Rectal smooth muscle tissue (tissue), 1 donor: ENCODE measurements at regions not wholly inside any gene's neighbourhood (a gene's known extent, or its start where the extent isn't known, plus 50 kb on each side); places are given as distances from the start of the nearest gene placed in this dataset.
"Not testable (repeated sequence)": the region's sequence is repeated elsewhere in the genome, so short reads cannot be mapped to it uniquely, and the experiment has no call there.

ENCODE experiments used
- H3K27ac ChIP-seq: one replicate; pipeline ENCODE4 v1.7.0; 2013; ENCODE audit warnings: low read depth, low read length, inconsistent platforms
- H3K27me3 ChIP-seq: one replicate; pipeline ENCODE4 v1.7.0; 2013; ENCODE audit warnings: low read length; ENCODE audit not compliant: control insufficient read depth, insufficient read depth
- H3K36me3 ChIP-seq: one replicate; pipeline ENCODE4 v1.7.0; 2013; ENCODE audit warnings: low read length; ENCODE audit not compliant: control insufficient read depth, insufficient read depth
- H3K4me1 ChIP-seq: one replicate; pipeline ENCODE4 v1.7.0; 2013; ENCODE audit warnings: low read length; ENCODE audit not compliant: control insufficient read depth, insufficient read depth
- H3K4me3 ChIP-seq: one replicate; pipeline ENCODE4 v1.7.0; 2013; ENCODE audit warnings: low read length
- H3K9ac ChIP-seq: one replicate; pipeline ENCODE4 v1.7.0; 2013; ENCODE audit warnings: low read length

DNA sequence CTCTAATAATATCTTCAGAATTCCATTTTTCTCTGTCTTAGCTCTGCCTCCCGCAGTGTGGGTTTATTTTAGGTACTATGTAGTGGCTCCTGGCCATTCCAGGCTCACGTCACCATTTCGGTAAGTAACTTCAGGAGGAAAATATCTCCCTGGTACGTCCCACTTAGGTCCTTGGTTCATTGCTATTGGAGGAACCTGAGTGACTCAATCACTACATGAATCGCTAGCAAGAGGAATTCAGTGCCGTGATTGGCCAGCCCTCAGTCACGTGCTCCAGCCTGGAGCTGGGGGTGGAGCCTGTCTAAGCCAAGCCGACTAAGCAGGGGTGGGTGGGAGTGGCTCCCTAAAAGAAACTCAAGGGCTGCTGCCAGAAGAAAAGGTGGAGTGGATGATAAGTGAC is 67.3 kb upstream of the E2F3 start:
- no peaks in the 10 kb centered on the region for H3K4me1 ChIP-seq
- no peak overlapping the region for H3K4me3 ChIP-seq
- H3K27ac ChIP-seq = no peak overlapping the region
- H3K9ac ChIP-seq = no peak overlapping the region
- H3K36me3 ChIP-seq = no peaks in the 10 kb centered on the region
- no peaks in the 10 kb centered on the region for H3K27me3 ChIP-seq

DNA sequence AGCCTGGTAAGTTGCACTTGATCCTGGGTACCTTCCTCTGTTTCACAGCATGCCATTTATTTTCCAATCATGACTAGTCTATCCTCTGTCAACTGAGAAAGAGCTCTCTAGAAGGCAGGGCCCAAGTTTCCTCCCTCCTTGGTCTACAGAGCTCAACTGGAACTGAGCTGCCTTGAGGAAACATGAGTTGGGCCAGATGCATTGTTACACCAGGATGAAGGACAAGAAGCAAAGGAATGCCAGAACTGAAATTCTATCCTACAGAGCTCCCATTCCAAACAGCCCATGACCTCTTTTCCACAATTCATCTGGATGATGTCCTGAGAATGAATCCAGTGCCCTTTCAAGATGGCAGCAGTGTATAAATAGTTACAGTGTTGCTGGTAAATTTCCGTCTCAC is 66.7 kb upstream of the E2F3 start:
- H3K36me3 ChIP-seq = no peaks in the 10 kb centered on the region
- H3K4me1 ChIP-seq = no peaks in the 10 kb centered on the region
- H3K9ac ChIP-seq = no peak overlapping the region
- no peak overlapping the region for H3K27ac ChIP-seq
- H3K4me3 ChIP-seq = no peak overlapping the region
- no peaks in the 10 kb centered on the region for H3K27me3 ChIP-seq

DNA sequence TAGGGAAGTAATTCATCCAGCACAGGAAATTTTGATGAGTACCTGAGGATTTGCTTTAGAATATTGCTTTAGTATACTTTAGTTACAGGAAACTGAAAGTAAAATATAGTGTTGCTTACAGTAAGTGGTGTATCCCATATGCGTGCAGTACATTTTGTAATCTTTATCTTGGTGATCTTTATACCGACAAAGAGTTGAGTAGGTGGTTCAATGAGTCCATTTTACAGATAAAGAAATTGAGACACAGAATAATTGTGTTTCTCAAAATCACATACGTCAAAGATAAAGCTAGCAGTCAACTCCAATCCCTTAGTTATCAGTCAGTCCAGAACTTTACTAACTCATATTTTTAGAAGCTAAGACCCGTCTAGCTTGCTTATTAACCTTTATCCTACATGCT is 65.8 kb upstream of the E2F3 start:
- H3K27me3 ChIP-seq = no peaks in the 10 kb centered on the region
- H3K4me1 ChIP-seq = no peaks in the 10 kb centered on the region
- no peaks in the 10 kb centered on the region for H3K36me3 ChIP-seq
- no peak overlapping the region for H3K27ac ChIP-seq
- no peak overlapping the region for H3K4me3 ChIP-seq
- H3K9ac ChIP-seq = no peak overlapping the region

DNA sequence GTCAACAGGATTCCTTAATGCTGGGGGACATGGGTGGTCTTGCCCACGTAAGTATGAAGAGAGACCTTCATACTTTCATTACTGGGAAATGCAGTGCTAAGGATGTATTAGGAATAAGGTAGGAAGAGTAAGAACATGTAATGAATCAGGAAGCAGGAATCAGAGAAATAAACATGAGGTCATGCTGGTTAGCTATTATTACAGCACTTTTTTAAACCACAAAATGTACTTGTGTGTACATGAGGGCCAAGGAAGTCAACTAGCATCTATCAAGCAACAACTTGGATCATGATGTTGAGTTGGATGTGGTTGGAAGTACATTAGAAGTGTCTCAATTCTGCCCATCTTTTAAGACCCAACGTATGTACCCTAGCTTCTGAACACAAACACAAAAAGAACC is 63.5 kb upstream of the E2F3 start:
- Histone ChIP-seq H3K36me3 (no peaks in the 10 kb centered on the region), H3K27ac (no peak overlapping the region), H3K9ac (no peak overlapping the region), H3K27me3 (no peaks in the 10 kb centered on the region), H3K4me1 (no peaks in the 10 kb centered on the region), H3K4me3 (no peak overlapping the region)

DNA sequence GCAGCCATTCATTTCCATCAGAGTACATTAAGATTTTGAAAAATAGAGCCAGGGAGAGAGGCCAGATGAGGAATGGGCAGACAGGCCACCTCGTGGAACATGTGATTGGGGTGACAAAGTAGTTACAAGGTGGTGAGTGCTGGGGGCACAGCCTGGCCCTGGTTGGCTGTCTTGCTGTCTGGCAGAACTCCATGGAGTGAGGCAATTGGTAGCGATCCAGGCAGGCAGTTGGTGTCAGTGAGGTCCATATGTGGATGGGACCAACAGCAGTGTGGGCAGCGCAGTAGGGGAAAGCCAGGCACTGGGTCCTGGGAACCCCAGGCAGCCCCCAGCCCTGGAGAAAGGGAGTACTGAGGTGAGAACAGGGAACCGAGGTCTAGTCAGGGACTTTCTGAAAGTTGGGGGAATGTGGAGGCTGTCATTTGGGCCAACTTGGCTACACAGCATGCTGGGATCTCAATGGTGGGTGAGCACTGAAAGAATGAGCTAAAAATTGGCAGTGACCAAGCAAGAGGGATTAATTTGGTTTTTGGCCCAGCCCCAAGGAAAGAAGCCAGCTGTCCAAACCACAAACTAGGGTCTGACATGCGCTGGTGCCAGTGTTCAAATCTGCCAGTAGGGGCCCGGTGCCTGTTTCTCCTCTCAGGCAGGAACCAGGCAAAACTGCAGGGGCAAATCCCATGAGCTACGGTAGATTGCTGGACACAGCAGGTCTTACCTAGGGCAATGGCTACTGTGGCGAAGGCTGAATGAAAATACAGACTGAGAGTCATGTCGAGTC is 61.4 kb upstream of the E2F3 start:
- Histone ChIP-seq H3K27ac (no peak overlapping the region), H3K4me3 (no peak overlapping the region), H3K4me1 (no peaks in the 10 kb centered on the region), H3K9ac (no peak overlapping the region), H3K36me3 (no peaks in the 10 kb centered on the region), H3K27me3 (no peaks in the 10 kb centered on the region)

DNA sequence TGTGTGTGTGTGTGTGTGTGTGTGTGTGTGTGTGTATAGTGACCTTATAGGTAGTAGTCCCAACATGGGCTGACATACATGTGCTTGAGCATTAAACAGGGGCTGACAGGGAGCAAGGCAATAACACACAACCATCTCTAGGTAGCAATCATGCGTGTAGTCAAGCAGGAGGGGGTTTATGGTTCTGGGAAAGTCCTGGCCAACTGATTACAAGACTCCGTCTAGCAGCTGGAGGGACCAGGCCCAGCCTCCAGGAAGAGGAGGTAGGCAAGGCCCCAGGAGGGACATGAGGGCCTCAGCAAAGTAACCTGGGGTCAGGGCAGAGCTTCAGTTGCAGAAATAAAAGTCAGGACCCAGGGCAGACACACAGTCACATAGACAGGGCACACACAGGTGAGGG is 60.6 kb upstream of the E2F3 start:
- H3K36me3 ChIP-seq = no peaks in the 10 kb centered on the region
- no peak overlapping the region for H3K9ac ChIP-seq
- H3K4me1 ChIP-seq = no peaks in the 10 kb centered on the region
- no peak overlapping the region for H3K27ac ChIP-seq
- H3K4me3 ChIP-seq = no peak overlapping the region
- H3K27me3 ChIP-seq = no peaks in the 10 kb centered on the region

DNA sequence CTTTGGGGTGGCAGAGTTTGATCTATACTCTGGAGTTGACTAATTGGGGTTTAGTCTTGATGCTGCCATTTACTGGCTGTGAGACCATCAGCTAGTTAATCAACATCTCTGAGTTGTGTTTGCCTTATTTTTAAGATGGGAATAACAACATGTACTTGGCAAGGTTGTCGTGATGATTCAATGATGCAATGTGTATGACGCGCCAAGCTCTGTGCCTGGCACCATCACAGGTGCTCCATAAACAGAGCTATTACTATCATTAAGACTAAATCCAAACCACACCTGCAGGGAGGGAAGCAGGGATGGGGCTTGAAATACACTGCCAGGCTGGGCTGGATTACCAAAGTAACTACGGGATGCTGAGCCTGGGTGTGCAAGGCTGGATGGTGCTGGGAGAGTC is 60.1 kb upstream of the E2F3 start:
- no peak overlapping the region for H3K4me3 ChIP-seq
- no peak overlapping the region for H3K9ac ChIP-seq
- no peaks in the 10 kb centered on the region for H3K27me3 ChIP-seq
- no peaks in the 10 kb centered on the region for H3K36me3 ChIP-seq
- no peaks in the 10 kb centered on the region for H3K4me1 ChIP-seq
- H3K27ac ChIP-seq = no peak overlapping the region

DNA sequence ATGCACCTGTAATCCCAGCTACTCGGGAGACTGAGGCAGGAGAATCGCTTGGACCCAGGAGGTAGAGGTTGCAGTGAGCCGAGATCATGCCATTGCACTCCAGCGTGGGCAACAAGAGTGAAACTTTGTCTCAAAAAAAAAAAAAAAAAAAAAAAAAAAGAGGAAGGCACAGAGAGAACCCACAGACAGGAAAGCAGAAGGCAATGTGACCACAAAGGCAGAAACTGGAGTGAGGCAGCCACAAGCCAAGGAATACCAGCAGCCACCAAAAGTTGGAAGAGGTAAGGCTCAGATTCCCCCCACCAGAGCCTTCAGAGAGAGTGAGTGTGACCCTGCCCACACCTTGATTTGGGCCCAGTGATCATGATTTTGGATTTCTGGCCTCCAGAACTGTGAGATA is 54.7 kb upstream of the E2F3 start:
- not testable (repeated sequence) for H3K4me3 ChIP-seq, H3K36me3 ChIP-seq, H3K4me1 ChIP-seq, H3K27me3 ChIP-seq, H3K9ac ChIP-seq, H3K27ac ChIP-seq

DNA sequence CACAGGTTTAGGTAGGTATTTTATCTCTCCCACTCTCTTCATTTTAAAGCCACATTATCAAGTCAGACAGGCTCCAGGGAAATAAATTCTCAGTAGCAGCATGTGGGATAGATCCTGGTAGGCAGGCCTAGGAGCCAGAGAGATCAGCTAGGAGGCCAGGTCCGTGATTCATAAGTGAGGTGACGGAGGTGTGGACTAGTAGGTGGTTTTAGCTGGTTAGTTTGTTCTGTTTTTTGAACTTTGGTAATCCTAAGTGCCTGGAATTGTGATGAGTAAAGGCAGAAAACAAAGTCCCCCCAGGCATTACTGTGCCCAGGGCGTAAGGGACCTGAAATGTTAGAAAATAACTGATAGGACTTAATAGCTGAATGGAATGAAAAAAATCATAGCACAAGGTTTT is 53.6 kb upstream of the E2F3 start:
- H3K36me3 ChIP-seq = no peaks in the 10 kb centered on the region
- no peak overlapping the region for H3K9ac ChIP-seq
- H3K27me3 ChIP-seq = no peaks in the 10 kb centered on the region
- H3K4me1 ChIP-seq = no peaks in the 10 kb centered on the region
- H3K27ac ChIP-seq = no peak overlapping the region
- no peak overlapping the region for H3K4me3 ChIP-seq

DNA sequence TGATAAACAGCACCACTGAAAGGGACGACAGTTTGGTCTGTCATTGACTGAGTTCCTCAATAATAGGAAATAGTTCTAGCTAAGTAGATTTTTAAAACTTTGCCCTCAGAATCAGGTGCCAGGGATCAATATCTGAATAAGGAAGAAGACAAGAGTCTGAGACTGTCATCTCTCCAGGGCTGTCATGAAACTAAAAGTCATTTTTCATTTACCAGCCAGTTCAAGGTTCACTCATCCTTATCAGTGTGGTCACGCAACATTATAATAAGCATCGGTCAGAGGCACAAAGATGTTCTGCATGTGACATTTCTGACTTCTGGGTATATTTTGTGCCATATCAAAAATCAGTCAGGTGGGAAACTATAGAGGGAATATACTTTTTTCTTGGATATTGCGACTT is 52.5 kb upstream of the E2F3 start:
- no peak overlapping the region for H3K27ac ChIP-seq
- no peaks in the 10 kb centered on the region for H3K36me3 ChIP-seq
- H3K9ac ChIP-seq = no peak overlapping the region
- no peaks in the 10 kb centered on the region for H3K4me1 ChIP-seq
- H3K4me3 ChIP-seq = no peak overlapping the region
- H3K27me3 ChIP-seq = no peaks in the 10 kb centered on the region

DNA sequence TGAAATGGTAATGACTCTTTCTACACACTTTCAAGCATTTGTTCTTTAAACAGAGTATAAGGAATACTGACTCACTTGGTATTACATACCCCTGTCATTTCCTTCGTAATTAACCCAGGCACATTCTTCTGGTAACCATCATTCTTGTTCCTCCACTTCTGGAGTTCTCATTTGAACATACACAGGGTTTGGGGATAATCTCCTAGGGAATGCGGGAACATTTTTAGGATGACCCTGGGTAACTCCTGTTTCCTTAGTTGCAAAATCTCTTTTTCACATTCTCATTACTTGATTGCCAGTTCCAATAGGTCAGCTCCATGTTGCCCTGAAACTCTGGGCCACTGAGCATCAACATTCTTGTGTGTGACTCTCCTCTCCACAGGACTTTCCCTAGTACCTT is 51.5 kb upstream of the E2F3 start:
- Histone ChIP-seq H3K27ac (no peak overlapping the region), H3K27me3 (no peaks in the 10 kb centered on the region), H3K4me3 (no peak overlapping the region), H3K36me3 (no peaks in the 10 kb centered on the region), H3K4me1 (no peaks in the 10 kb centered on the region), H3K9ac (no peak overlapping the region)

DNA sequence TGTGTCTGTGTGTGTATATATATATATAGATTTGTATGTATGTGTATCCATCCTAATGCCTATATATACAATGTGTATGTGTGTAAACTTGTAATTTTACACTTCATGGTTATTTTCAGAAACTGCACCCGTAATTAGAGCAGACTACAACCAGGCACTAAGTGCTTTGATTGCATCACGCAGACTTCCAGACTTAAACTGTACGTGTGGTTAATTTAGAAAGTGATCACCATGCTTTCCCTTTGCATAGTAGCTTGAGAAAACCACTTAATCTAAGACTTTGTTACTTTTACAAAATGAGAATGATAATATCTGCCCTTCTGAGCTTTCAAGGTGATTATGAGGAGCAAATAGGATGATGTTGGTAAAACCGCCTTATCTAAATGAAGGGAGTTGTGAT is 50.1 kb upstream of the E2F3 start:
- Histone ChIP-seq H3K27ac (no peak overlapping the region), H3K36me3 (no peaks in the 10 kb centered on the region), H3K9ac (no peak overlapping the region), H3K4me3 (no peak overlapping the region), H3K27me3 (no peaks in the 10 kb centered on the region), H3K4me1 (no peaks in the 10 kb centered on the region)
